GM18870 (cell line): ENCODE measurements at regions not wholly inside any gene's neighbourhood (a gene's known extent, or its start where the extent isn't known, plus 50 kb on each side); places are given as distances from the start of the nearest gene placed in this dataset.
"Not testable (repeated sequence)": the region's sequence is repeated elsewhere in the genome, so short reads cannot be mapped to it uniquely, and the experiment has no call there.

Experiments used
- ATAC-seq: cut with Tn5 transposase; IDR thresholded peaks from one replicate; pipeline ENCODE4 v1.9.1; 2021; ENCODE audit warnings: moderate library complexity; ENCODE audit not compliant: unreplicated experiment

- ATAC-seq = no peak
Observed at GRCh38 chrX:80929251-80929650, 119.6 kb upstream of the BRWD3 start.

DNA sequence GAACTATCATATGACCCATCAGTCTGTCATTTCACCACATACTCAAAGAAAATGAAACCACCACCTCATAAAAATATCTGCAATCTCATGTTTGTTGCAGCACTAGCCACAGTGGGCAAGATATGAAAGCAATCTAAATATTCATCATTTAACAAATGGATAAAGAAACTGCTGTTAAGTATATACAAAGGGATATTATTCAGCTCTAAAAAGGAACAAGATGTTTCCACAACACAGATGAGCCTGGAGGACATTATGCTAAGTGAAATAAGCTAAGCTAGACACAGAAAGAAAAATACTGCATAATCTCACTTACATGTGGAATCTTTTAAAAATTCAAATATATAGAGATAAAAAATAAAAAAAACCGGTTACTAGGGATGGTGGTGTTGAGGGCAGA lies 108.2 kb upstream of the BRWD3 start:
- ATAC-seq = no peak

DNA sequence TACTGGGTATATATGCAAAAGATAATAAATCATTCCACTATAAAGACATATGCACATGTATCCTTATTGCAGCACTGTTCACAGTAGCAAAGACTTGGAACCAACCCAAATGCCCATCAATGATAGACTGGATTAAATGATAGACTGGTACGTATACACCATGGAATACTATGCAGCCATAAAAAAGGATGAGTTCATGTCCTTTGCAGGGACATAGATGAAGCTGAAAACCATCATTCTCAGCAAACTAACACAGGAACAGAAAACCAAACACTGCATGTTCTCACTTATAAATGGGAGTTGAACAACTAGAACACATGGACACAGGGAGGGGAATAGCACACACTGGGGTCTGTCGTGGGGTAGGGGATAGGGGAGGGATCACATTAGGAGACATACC lies 102.7 kb upstream of the BRWD3 start:
- not testable (repeated sequence) for ATAC-seq

- ATAC-seq = no peak
Observed at GRCh38 chrX:80879916-80880315, 70.2 kb upstream of the BRWD3 start.

GRCh38 chrX:80879143-80879542 lies 69.5 kb upstream of the BRWD3 start:
- ATAC-seq = no peak

- peak; percentile 70 for ATAC-seq
Observed at GRCh38 chrX:80876877-80877276, 67.2 kb upstream of the BRWD3 start.
